Fibroblast of skin of right quadriceps (primary cell): ENCODE measurements at regions not wholly inside any gene's neighbourhood (a gene's known extent, or its start where the extent isn't known, plus 50 kb on each side); places are given as distances from the start of the nearest gene placed in this dataset.

ENCODE experiments used
- DNase-seq: peaks from one replicate; pipeline ENCODE4 v3.0.0-alpha.2; 2013

DNA sequence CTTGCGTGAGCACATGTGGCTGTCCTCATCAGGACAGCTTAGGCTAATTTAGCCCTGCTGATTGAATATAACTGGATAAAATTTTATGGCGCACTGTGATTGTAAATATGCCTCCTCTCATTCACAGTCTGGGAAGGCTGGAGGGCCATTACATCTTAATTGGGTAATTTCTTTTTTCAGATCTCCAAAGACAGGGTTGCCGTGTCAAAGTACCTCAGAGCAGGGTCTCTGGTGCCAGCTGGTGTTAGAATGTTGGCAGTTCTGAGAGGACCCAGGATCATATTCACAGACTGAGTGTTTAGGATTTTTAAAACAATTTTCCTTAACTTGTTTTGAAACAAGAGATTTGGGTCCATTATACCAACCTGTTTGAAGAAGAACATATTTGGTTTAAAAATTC lies 455.7 kb upstream of the TLE4 start:
- DNase-seq = no peak

DNA sequence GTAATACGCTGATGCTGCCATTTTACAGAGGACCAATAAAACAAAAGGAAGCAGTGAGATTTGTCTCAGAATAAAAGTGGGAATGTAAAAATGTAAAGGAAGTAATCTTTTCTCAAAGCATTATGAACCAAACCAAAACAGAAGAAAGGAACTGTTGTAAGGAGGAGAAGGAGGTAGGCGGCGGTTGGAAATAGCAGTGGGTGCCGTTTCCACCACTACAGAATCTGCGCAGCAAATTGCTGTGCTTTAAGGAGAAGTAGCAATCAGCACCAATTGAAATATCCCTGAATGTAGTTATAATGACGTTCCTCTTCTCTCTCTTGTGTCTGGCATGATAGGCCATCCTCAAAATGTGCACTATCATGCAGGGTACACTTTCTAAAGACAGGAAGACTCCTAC lies 455.1 kb upstream of the TLE4 start:
- DNase-seq = no peak

DNA sequence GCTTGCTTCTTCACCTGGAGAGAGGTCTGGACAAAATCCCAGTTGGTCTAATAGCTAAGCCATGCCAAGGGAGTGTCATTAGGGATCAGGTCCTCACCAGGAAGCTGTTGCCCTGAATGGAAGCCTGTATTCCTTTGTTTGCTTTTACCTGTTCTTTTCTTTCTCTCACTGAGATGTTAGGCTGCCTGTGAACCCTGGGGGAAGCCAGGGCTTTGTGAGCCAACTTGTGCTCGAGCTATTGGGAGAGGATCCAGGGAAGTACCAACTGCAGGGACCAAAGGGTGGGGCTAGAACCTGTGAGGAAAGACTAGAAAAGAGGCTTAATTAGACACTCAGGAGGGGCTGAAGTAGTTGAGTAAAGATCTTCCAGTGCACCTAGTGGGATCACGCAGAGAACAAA lies 451.2 kb upstream of the TLE4 start:
- no peak for DNase-seq

DNA sequence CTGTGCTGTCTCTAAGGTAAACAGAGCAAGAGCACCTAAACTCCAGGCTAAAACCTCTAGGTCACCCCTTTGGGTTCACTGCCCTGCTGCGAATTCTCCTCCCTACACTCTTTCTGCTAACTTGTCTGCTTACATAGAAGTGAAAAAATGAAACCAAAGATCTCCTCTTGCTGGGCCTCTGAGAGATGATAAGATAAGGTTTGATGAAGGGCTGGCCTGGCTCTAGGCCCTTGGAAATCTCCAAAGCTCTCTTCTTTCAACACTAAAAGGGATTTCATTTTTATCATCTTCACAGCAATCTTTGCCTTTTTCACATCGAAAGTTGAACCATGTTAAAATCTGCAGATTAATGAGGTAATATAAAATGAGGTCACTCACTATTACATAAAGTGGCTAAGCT lies 450.8 kb upstream of the TLE4 start:
- DNase-seq = no peak

DNA sequence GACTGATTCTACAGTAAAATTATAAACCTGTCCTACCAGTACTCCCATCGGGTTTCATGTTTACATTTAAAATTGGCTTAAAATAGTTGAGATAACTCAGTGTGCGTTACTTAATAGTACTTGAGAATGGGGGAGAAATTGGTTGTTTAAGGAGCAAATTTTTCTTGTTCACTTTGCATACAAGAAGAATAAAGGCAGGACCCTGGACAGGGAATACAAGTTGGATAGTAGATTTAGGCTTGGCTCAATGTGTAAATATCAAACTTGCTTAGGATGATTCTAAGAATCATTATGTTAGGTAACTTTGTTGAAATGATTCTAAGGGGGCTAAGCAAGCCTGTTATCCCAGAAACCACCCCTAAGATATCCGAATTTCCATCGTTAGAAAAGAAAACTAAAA lies 448.4 kb upstream of the TLE4 start:
- peak; percentile 5 for DNase-seq

DNA sequence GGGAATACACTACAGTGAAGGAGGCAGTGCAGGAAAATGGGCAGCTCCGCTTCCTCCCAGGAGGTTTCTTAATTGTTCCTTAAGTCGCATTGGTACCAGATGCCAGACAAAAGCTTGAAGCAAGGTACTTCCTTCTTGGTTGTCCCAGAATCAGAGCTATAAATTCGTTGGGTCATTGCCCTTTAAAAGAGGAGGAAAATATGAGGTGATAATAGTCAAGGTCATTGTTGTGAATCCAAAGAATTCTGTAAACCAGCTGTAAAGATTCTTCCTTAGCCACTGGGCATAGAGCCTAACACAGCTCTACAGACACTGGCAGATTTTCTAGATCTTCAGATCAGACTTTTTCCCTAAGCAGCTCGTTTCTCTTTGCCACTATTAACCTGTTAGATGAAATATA lies 444.1 kb upstream of the TLE4 start:
- peak; percentile 10 for DNase-seq

DNA sequence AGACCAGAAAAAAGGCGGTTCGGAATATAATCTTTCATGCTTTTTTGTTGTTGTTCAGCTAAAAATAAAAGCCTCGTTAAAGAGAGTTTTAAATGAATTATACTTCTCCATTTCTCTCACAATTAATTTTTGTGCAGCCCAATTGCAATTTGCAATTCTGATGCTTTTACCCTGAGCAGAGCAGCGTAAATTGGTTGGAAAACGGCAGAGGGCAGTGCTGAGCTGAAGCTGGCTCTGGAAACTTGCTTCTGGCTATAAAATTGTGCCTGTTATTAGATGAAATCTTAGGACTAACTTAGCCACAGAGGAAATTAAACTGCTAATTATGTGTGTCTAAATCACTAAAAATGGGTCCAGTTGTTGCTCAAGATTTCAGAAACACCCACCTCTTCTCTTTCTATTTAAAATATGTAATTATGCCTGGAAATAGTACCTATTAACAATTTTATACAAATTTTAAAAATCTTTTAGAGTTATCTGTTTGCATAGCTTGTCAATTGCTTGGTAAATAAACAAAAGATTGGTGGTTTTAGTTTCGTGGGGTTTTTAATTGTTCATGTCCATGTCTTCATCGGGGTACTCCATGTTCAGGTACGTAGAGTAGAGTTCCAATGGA lies 441.8 kb upstream of the TLE4 start:
- DNase-seq = peak; percentile 59

DNA sequence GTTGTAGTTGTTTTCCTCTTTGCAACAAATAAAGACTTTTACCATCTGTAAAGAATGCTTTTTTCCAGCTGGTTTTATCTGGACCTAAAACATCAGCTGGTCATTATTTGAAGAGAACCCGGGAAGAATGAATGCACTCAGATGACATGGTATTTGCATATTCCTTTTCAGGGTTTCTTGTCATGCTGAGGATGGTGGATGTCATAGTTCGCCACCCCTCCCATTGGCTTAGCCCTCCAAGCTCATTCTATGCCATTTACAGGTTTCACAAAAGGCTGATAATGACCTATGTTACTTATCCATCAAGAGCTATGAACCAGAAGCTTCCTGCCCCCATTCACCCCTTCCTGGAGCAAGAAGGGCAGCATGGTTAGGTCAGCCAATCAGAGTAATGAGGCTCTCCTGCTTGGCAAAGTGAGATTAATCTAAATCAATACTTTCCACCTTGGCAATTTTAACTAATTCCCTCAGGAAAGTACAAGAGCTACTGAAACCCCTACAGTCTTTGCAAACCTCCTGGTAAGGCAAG lies 440.5 kb upstream of the TLE4 start:
- DNase-seq = no peak

DNA sequence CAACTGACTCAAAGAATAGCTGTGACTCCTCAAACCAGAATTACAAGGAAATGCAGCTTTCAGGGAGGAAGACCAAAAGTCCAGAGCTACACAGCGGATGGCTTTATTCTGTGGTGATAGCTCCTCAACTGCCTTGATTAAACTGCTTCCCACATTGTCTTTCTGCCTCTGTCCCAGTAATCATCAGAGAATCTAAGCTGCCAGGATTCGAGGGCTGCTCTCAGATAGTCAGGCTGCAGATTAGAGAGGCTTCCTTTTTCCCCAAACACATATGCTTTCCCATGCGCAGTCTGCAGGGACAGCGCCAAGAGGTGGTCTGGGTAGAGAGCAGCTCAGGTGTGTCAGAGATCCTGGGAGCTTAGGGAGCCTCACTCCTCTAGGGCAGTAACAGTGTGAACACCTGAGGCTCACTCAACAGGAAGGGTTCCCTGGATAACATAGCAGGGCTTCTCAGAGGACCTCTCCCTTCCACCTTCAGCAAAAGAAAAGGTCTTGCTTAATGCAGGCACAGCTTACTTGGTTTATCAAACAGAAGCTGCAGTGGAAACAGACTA lies 439.9 kb upstream of the TLE4 start:
- no peak for DNase-seq

DNA sequence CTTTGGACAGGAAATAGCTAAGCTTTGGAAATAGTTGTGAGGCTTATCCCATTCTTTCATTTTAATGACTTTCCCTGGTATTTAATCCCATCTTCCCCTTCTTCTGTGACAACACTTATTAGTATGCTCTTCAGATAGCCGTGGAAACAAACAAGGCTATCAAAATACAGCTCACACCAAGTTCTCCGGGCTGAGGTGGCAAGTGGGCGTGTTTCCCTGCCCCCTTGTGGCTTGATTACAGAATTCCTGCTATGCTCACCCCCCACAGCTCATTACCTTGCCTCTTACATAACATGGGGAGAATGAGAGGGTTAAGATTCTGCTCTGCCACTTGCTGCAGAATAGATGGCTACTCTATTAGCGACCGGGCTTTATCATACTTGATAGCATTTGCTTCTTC lies 437.1 kb upstream of the TLE4 start:
- peak; percentile 60 for DNase-seq

DNA sequence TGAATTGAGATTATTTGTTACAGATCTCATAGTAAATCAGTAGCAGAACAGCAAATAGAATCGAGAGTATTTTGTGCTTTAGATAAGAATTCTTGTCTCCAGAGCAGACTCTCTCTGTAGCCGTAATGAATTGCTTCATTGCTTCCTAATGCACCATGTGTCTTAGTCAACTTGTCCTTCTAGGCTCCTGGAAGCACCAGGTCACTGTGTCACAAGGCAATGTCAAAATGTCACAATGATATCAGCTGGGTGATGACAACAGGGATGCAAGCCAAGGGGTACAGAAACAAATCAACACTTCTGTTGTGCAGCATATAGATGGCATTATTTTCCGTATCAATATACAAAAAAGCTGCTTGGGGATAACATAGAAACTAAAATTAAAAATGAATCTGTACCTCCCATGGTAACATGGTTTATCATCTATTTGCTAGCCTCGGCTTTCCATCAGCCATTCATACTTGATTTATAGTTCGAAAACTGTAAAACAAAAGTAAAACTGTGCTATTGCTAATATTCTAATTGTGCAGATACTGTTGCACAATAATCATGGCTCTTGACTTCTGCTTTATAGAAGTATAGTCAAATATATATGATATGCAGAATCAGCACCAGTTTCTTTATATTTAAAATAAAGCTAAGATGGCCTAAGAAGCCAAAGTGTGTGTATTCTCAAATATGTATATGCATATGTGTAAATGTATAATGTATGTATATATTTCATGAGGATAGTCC lies 435.9 kb upstream of the TLE4 start:
- no peak for DNase-seq

DNA sequence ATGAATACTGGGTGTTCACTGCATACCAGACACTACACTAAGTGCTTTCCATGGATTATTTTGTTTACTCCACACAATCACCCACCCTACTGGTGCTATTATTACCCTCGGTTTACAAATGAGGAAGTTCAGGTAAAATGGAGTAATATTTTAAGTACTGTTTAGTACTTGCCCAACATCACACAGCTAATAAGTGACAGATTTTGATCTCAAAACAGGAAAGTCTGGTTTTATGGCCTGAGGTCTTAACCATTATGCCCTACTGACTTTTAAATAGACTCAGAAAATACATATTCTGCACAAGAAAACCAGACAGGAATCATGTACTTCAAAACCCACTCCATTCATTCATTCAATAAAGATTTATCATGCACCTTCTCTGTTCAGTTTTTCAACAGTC lies 431.0 kb upstream of the TLE4 start:
- DNase-seq = no peak

DNA sequence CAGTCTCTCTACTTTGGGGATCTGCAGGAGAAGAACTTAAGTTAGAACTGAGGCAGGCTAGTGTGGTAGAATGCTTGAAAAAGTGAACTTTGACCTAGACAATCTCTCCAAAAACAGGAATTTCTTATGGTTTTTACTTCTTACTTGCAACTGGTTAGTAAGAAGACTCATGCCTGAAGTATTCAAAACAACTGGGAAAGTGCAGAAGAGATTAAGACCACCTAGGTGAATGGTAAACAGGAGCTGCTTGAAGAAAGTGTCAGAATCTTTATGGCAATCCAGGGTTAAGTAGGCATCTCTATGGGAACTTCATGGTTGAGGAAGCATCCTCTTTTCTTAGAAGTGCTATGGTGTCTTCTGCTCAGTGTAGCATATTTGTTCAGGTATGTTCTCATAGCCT lies 428.6 kb upstream of the TLE4 start:
- no peak for DNase-seq

DNA sequence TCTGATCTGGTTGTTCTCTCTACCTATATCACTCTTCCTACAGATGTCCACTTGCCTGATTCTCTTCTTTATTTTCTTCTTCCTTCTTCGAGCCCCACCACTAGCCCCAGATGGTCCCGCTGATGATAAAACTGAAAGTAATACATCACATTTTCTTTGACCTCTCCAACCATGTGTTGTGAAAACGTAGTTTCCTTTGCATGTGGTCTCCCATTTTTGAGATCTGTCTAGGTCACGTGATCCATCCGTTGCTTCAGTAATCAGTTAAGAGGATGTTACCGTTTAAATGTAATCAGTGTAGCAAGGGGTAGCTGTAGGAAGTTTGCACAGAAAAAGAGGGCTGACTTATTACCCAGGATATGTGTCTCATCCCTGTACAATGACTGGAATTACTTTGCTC lies 426.3 kb upstream of the TLE4 start:
- no peak for DNase-seq

DNA sequence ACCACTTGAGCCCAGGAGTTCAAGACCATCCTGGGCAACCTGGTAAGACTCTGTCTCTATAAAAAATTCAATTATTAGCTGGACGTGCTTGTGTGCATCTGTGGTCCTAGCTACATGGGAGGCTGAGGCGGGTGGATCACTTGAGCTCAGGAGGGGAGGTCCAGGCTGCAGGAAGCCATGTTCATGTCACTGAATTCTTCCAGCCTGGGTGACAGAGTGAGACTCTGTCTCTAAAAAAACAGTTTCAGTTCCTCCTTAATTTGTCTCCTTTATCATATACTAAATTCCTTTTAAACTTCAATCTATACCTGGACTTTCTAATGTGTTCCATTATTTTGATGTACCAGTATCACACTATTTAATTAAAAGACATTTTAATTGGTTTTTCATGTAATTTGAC lies 422.2 kb upstream of the TLE4 start:
- no peak for DNase-seq

DNA sequence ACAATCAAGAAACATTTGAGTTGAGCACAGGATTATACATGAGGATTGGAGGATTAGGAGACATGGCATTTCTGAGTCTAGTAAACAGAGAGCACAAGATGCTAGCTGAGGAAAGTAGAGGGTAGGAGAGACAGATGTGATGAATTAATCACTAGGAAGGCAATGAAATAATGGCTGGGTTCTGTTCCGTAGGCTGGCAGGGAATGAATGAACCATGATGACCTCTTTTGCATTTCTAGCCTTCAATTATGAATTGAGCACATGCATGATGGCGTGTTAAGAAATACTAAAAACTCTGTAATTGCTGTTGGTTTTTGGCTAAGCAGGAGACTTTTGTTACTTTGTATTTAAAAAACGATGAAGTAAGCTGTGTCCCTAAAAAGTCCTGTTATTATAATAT lies 420.0 kb upstream of the TLE4 start:
- no peak for DNase-seq

DNA sequence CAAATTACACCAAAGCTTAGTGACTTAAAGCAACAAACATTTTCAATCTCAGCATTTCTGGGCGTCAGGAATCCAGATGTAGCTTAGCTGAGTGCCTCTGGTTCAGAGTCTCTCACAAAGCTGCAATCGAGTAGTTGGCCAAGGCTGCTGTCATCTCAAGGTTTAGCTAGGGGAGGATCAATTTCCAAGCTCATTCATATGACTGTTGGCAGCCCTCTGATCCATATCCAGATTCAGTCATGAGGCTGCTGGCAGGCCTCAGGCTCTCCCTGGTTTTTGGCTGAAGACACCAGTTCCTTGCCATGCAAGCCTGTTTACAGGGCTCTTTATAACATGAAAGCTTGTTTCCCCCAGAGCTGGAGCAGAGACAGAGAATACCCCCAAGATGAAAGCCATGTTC lies 419.5 kb upstream of the TLE4 start:
- DNase-seq = no peak

DNA sequence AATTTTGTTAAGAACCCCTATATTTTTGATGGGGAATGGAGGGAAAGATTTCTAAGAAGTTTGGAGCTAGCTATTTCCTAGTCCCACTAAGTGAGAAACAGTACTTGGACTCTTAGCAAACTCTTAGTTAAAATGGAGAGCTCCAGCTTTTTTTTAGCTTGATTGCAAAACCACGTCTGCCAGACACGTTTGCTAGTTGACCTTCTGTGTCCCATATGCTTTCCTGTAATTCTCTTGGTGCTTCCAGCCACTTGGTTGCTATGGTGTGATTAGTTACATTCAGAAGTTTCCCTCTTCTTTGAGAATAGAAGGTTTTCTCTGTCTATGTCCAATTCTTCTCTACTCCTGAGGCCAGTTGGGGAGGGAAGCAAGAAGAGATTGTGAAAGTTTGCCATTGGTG lies 417.0 kb upstream of the TLE4 start:
- DNase-seq = peak; percentile 11

DNA sequence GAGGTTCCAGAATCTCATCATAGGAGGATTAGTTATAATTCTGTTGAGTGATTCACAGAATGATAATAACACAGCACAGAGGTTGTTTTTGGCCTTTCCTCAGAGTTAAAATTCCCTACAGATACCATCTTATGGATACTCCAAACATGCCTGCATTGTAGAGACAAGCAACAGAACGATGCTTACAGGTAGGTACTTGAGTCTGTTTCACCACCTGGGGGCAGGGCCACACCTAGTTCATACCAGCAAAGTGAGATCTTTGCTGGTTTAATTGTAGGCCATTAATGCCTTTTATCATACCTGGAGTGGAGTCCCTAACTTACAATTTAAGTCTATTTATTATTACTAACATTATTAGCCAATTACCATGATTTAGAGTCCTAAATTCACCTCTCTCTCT lies 416.5 kb upstream of the TLE4 start:
- DNase-seq = no peak

DNA sequence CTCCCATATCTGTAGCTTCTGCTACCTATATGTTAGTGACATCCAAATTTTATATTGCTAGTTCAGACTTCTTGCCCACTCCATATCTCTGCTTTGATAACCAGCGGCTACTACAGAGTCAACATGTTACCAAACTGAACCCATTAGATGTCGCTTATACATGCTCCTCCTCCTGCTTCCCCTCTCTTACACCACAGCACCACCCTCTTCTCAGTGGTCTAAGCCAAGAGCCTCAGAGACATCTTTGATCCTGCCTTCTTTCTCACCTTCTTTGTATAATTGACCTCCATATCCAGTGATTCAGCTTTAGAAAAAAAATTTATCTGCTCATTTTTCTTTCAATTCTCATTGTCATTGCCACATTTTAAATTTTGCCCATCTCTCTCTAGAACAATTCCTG lies 408.2 kb upstream of the TLE4 start:
- no peak for DNase-seq

DNA sequence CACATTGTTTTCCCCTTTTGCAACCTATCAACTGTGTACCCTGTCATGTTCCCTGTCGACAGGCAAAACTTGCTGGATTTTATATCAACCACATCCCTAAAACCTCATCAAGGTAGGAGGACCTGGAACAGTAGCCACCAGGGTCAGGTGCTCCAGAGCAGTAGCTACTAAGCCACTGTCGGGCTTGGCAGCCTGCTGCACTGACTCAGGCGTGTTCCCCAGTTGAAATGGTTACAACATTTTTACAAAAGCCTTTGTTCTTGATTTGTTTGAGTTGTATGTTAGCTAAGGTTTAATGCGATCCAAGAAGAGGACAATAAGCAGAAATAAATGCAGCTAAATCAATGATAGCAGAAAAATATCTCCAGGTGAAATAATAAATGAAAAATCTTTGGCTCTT lies 407.4 kb upstream of the TLE4 start:
- DNase-seq = no peak

DNA sequence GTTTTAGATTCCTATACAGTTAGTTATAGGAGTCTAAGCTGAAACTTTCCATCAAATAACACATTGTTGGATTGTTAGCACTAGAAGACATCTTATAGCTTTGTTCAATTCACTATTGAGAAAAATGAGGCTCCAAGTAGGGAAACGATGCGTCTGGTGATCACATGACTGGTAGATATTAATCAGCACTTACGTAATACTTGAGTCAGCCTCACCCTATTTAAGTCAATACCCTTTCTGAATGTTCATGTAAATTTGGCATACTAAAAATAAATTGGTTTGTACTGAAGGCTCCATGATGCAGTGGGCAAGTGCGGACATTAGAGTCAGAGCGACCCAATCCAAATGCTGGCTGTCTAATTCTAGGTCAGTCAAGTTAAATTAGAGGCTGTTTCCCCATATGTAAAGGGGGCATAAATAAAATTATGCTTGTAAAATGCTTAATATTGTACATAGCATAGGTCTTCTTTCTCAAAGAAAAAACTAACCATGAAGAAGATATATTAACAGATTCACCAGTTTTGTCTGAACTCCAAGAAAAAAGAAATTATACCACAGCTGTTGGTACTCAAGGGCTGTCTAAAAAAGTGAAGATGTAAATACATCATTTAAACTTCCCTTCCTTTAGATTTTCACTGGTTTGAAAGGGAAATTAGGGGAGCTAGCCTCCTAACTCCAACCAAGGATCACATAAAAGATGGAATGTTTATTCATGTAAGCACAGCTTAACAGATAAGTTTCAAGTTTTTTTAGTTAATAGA lies 406.6 kb upstream of the TLE4 start:
- DNase-seq = peak; percentile 33

DNA sequence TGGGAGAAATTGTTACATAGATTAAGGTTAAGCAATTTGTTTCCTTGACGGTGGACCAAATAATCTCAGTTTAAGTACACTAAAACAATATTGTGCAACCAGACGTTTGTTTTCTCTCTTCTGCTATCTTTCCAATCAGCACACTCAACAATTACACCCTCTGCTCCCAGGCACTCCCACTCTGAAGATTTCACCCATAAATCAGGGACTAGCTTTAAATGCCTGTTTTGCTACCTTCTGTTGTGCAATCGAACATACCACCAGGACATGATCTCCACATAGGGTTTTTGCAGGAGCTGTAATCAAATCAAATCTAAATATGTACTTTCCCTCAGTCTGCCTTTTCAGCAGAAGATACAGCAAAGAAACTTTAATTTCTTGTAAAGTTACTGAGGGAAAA lies 405.8 kb upstream of the TLE4 start:
- DNase-seq = peak; percentile 72

DNA sequence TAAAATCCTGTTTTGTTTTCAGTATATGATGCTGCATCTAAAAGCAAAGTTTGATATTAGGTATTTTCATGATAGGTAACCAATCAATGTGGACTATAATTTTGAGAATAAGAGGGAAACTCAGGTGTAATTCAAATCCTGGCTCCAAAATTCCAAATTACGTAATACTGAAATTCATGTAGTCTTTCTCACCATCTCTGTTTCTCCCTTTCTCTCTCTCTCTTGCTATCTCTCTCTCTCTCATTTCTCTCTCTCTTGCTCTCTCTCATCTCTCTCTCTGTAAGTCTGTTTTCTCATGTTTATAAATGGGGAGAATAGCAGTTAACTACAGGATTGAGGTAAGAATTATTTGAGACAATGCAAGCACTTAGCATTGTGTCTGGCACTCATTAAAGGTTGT lies 401.1 kb upstream of the TLE4 start:
- no peak for DNase-seq
